Astrocyte (in vitro differentiated cells and primary cell): ENCODE measurements at regions not wholly inside any gene's neighbourhood (a gene's known extent, or its start where the extent isn't known, plus 50 kb on each side); places are given as distances from the start of the nearest gene placed in this dataset.

Source experiments
- CTCF ChIP-seq: IDR thresholded peaks from 2 replicates; pipeline ENCODE4 v1.5.1; 2011; ENCODE audit warnings: low read depth, mild to moderate bottlenecking, inconsistent platforms, low read length, moderate library complexity; ENCODE audit not compliant: insufficient read depth
- EZH2 ChIP-seq: IDR thresholded peaks from 2 replicates; pipeline ENCODE4 v1.6.1; 2012; ENCODE audit warnings: mild to moderate bottlenecking, low read length, inconsistent platforms; ENCODE audit not compliant: insufficient read depth

- TF ChIP-seq CTCF, result no peak
- no peak for TF ChIP-seq EZH2
Measured at GRCh38 chr3:15942936-15943335, 145.2 kb upstream of the ANKRD28 start.
